Left ventricle myocardium inferior (tissue), 1 donor: ENCODE measurements at regions not wholly inside any gene's neighbourhood (a gene's known extent, or its start where the extent isn't known, plus 50 kb on each side); places are given as distances from the start of the nearest gene placed in this dataset.
"Not testable (repeated sequence)": the region's sequence is repeated elsewhere in the genome, so short reads cannot be mapped to it uniquely, and the experiment has no call there.

Experiments
- DNase-seq: peaks from one replicate; pipeline ENCODE4 v3.0.0-alpha.2; 2020
- H3K27ac ChIP-seq: fragments of 200-600 bp; replicated peaks from 2 replicates; pipeline ENCODE4 v1.8.0; 2021
- H3K27me3 ChIP-seq: fragments of 200-600 bp; 2 replicates; pipeline ENCODE4 v1.8.0; 2021; ENCODE audit warnings: low read depth
- H3K36me3 ChIP-seq: fragments of 200-600 bp; 2 replicates; pipeline ENCODE4 v1.8.0; 2021
- H3K4me1 ChIP-seq: fragments of 200-600 bp; 2 replicates; pipeline ENCODE4 v1.8.0; 2021
- H3K4me3 ChIP-seq: fragments of 200-600 bp; 2 replicates; pipeline ENCODE4 v1.8.0; 2021; ENCODE audit warnings: mild to moderate bottlenecking, moderate library complexity
- H3K9me3 ChIP-seq: fragments of 200-600 bp; replicated peaks from 2 replicates; pipeline ENCODE4 v1.8.0; 2021
- intact Hi-C: fragments of 100-400 bp; cut with micrococcal nuclease; formaldehyde crosslinking; loops from one replicate; pipeline ENCODE4 v1.11.0; 2022
- TF ChIP-seq, protein P1 (sequence below): fragments of 200-600 bp; IDR thresholded peaks from 2 replicates; pipeline ENCODE4 v1.8.0; 2021; ENCODE audit warnings: antibody characterized with exemption, mild to moderate bottlenecking, borderline replicate concordance
- donor health status: DM: no; HTN: yes; CAD: no; lungs with severe emphysema.

DNA sequence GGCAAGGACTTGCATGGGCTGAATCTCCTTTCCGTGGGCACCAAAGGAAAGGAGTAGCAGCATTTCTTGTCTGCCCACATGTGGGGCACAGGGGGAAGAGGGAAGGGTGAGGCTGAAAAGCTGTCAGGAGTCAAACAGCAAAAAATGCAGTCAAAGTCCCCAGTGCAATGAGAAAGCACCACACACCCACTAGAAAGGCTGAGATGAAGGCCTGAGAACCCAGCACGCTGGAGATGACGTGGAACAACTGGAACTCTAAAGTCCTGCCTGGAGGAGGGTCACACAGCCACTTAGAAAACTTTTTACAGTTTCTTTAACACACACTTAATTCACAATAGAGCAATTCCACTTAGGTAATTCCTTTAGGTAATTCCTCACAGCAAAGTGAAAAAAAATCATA is 94.6 kb upstream of the IGFBPL1 start:
- Histone ChIP-seq H3K27ac (no peak overlapping the region), H3K9me3 (no peaks in the 10 kb centered on the region), H3K4me3 (no peak overlapping the region), H3K36me3 (no peaks in the 10 kb centered on the region), H3K4me1 (no peaks in the 10 kb centered on the region), H3K27me3 (peaks cover 7% of the 10 kb centered on the region)
- no peak for DNase-seq
- TF ChIP-seq, protein P1, sequence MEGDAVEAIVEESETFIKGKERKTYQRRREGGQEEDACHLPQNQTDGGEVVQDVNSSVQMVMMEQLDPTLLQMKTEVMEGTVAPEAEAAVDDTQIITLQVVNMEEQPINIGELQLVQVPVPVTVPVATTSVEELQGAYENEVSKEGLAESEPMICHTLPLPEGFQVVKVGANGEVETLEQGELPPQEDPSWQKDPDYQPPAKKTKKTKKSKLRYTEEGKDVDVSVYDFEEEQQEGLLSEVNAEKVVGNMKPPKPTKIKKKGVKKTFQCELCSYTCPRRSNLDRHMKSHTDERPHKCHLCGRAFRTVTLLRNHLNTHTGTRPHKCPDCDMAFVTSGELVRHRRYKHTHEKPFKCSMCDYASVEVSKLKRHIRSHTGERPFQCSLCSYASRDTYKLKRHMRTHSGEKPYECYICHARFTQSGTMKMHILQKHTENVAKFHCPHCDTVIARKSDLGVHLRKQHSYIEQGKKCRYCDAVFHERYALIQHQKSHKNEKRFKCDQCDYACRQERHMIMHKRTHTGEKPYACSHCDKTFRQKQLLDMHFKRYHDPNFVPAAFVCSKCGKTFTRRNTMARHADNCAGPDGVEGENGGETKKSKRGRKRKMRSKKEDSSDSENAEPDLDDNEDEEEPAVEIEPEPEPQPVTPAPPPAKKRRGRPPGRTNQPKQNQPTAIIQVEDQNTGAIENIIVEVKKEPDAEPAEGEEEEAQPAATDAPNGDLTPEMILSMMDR: no peak
- intact Hi-C loops: no loop called here

DNA sequence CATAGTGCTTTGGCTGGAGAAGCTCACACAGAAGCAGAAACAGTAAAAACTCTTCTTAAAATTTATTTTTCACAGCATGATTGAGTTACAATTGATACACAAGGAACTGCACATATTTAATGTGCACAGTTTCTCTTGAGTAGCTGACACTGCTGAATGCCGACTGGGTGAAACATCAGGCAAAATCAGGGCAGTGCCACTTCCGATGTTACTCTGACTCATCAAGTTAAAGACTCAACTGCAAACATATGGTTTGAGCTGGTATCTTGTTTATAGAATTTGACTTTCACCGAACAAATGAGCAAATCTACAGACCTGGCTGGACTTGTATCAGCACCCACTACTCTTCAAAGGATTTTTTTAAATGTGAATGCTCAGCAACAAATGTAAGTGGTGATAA is 92.0 kb upstream of the IGFBPL1 start:
- H3K4me3 ChIP-seq, H3K27ac ChIP-seq, H3K27me3 ChIP-seq, DNase-seq, H3K9me3 ChIP-seq, H3K36me3 ChIP-seq, intact Hi-C loops, H3K4me1 ChIP-seq: not testable (repeated sequence)

DNA sequence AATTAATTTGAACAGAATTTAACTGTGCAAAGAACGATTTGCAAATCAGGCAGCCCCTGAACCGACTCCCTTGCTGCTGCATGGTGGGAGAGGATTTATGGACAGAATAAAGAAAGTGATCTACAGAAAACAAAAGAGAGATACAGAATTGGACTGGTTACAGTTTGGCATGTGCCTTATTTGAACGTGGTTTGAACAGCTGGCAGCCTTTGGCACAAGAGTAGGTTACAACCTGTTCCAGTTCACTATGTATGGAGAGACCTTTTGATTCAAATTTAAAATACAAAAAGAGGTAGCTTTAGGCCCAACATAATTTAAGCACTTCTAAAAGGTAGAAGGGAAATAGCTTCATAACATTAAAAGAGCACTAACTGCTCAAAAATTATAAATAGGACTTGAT is 90.8 kb upstream of the IGFBPL1 start:
- H3K36me3 ChIP-seq, H3K4me1 ChIP-seq, DNase-seq, H3K27me3 ChIP-seq, H3K9me3 ChIP-seq, H3K4me3 ChIP-seq, intact Hi-C loops, H3K27ac ChIP-seq: not testable (repeated sequence)

DNA sequence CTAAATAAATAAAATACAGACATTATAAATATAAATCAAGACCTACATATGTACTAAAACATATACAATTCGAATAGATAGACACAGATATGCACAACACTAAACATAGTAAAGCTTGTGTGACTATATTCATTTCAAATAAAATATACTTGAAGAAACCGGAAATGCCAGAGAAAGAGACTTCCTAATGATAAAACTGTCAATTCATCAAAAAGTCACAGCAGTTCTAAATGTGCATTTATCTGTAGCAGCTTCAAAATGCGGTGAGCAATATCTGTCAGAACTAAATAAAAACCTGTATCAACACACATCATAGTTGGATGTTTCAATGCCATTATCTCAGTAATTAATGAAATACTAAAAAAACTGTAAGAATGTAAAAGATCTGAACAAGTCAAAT is 86.1 kb upstream of the IGFBPL1 start:
- H3K4me3 ChIP-seq, H3K27ac ChIP-seq, DNase-seq, H3K9me3 ChIP-seq, H3K36me3 ChIP-seq, H3K27me3 ChIP-seq, H3K4me1 ChIP-seq, intact Hi-C loops: not testable (repeated sequence)

DNA sequence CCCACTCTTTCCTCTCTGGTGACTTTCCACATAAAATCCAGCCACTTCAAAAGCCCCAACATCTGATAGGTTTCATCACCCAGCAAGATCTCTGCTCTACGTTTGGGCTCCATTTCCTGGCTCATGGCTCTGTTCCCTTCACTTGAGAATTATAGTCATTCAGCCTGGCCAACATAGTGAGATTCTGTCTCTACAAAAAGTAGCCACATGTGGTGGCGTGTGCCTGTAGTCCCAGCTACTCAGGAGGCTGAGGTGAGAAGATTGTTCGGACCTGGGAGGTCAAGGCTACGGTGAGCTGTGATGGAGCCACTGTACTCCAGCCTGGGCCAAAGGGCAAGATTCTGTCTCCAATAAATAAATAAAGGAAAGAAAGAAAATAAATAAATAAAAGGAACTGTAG is 83.3 kb upstream of the IGFBPL1 start:
- Histone ChIP-seq H3K4me1 (no peaks in the 10 kb centered on the region), H3K4me3 (no peak overlapping the region), H3K9me3 (no peaks in the 10 kb centered on the region), H3K36me3 (no peaks in the 10 kb centered on the region), H3K27ac (no peak overlapping the region), H3K27me3 (peaks cover 27% of the 10 kb centered on the region)
- no peak for DNase-seq
- TF ChIP-seq, protein P1: no peak
- intact Hi-C loops: no loop called here

DNA sequence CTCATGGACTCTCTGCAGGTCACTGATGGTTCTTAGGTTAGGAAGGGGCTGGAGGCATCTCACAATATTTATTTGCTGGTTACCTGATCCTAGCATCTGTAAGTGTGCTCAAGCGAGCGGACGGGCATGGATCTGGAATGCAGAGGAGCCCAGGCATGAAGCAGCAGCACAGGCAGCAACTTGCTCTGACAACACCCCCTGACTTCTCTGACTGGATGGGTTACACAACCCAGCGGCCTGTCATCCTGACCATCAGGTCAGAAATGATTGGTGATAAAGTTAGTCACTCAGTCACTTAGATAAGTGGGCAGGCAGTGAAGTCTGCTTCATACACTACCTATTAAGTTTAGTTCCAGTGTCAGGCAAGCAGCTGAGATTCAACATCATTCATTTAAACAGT is 75.9 kb upstream of the IGFBPL1 start:
- H3K36me3 ChIP-seq, H3K9me3 ChIP-seq, H3K4me1 ChIP-seq, H3K4me3 ChIP-seq, intact Hi-C loops, H3K27ac ChIP-seq, DNase-seq: not testable (repeated sequence)
- H3K27me3 ChIP-seq: peaks cover 50% of the 10 kb centered on the region

DNA sequence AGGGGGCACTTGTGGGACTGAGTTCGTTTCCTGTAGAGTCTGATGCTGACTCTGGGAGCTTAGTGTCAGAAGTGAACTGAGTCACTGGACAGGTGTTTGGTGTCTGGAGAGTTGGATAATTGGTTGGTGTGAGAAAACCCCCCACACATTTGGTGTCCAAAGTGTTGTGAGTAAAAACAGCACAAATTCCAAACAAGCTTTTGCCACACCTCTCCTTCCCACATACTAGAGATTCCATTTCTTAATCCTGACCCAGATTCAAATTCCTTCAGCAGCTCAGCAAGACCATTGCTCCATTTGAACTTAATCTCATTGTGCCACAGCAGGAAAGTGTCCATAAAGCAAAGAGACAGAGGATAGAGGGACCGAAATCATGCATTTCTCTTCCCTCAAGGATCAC is 74.3 kb upstream of the IGFBPL1 start:
- intact Hi-C loops, H3K27ac ChIP-seq: not testable (repeated sequence)

DNA sequence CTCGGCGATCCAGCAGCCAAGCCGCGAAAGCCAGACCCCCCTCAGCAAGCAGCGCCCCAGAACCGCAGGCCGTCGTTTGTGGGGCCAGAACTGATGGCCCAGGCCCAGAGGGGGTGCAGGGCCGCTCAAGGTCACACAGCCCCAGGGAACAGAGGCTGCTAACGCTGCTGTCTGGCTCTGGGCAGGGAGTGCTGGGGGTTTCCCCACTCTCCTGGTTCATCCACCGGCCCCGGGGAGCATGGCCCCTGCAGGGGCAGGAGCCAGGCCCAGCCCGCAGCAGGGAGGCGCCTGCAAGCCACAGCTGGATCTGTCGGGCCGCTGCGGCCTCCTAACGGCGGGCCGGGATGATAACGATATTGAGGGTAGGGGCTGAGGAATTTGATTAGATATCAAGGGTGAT is 64.8 kb upstream of the IGFBPL1 start:
- Histone ChIP-seq H3K27me3 (peaks cover 26% of the 10 kb centered on the region), H3K27ac (no peak overlapping the region), H3K4me1 (no peaks in the 10 kb centered on the region), H3K4me3 (no peak overlapping the region), H3K9me3 (no peaks in the 10 kb centered on the region), H3K36me3 (no peaks in the 10 kb centered on the region)
- intact Hi-C loops: no loop called here
- TF ChIP-seq, protein P1: no peak
- DNase-seq: no peak

More for the DNA sequence above, 74.3 kb upstream of the IGFBPL1 start:
- H3K27me3 ChIP-seq: peaks cover 35% of the 10 kb centered on the region
- not testable (repeated sequence) for H3K4me3 ChIP-seq, H3K9me3 ChIP-seq, DNase-seq, H3K36me3 ChIP-seq, H3K4me1 ChIP-seq
